GM18873 (cell line): ENCODE measurements at regions not wholly inside any gene's neighbourhood (a gene's known extent, or its start where the extent isn't known, plus 50 kb on each side); places are given as distances from the start of the nearest gene placed in this dataset.
"Not testable (repeated sequence)": the region's sequence is repeated elsewhere in the genome, so short reads cannot be mapped to it uniquely, and the experiment has no call there.

Experiments
- ATAC-seq: cut with Tn5 transposase; IDR thresholded peaks from one replicate; pipeline ENCODE4 v1.9.1; 2021; ENCODE audit warnings: mild to moderate bottlenecking, moderate library complexity, moderate number of reproducible peaks; ENCODE audit not compliant: unreplicated experiment, low FRiP score

- ATAC-seq = no peak
Measured at GRCh38 chr7:13603016-13603415, 386.4 kb downstream of the ETV1 start.

- ATAC-seq = no peak
Measured at GRCh38 chr7:13603661-13604060, 385.8 kb downstream of the ETV1 start.

GRCh38 chr7:13604178-13604577, 385.3 kb downstream of the ETV1 start:
- ATAC-seq = no peak

GRCh38 chr7:13610372-13610771, 379.1 kb downstream of the ETV1 start:
- ATAC-seq = no peak

GRCh38 chr7:13615679-13616078, 373.8 kb downstream of the ETV1 start:
- ATAC-seq = no peak

- no peak for ATAC-seq
Measured at GRCh38 chr7:13627455-13627854, 362.0 kb downstream of the ETV1 start.

GRCh38 chr7:13628239-13629001, 361.0 kb downstream of the ETV1 start:
- no peak for ATAC-seq

- ATAC-seq = not testable (repeated sequence)
Measured at GRCh38 chr7:13631207-13632049, 358.0 kb downstream of the ETV1 start.

GRCh38 chr7:13633857-13634256, 355.6 kb downstream of the ETV1 start:
- no peak for ATAC-seq

- no peak for ATAC-seq
Measured at GRCh38 chr7:13639396-13639795, 350.1 kb downstream of the ETV1 start.

GRCh38 chr7:13641714-13642113, 347.8 kb downstream of the ETV1 start:
- no peak for ATAC-seq

- ATAC-seq = no peak
Measured at GRCh38 chr7:13651167-13651566, 338.3 kb downstream of the ETV1 start.

- no peak for ATAC-seq
Measured at GRCh38 chr7:13656330-13656729, 333.1 kb downstream of the ETV1 start.

- no peak for ATAC-seq
Measured at GRCh38 chr7:13673290-13673689, 316.2 kb downstream of the ETV1 start.

GRCh38 chr7:13682626-13683025, 306.8 kb downstream of the ETV1 start:
- no peak for ATAC-seq

- no peak for ATAC-seq
Measured at GRCh38 chr7:13687500-13687899, 302.0 kb downstream of the ETV1 start.

- no peak for ATAC-seq
Measured at GRCh38 chr7:13692548-13692947, 296.9 kb downstream of the ETV1 start.

GRCh38 chr7:13702251-13702650, 287.2 kb downstream of the ETV1 start:
- no peak for ATAC-seq

- no peak for ATAC-seq
Measured at GRCh38 chr7:13708670-13709069, 280.8 kb downstream of the ETV1 start.

GRCh38 chr7:13713092-13713491, 276.4 kb downstream of the ETV1 start:
- ATAC-seq = no peak

- ATAC-seq = no peak
Measured at GRCh38 chr7:13715534-13715933, 273.9 kb downstream of the ETV1 start.

GRCh38 chr7:13717031-13717430, 272.4 kb downstream of the ETV1 start:
- ATAC-seq = no peak
